Transverse colon (tissue), 4 donors: ENCODE measurements at regions not wholly inside any gene's neighbourhood (a gene's known extent, or its start where the extent isn't known, plus 50 kb on each side); places are given as distances from the start of the nearest gene placed in this dataset.

Experiments used
- DNase-seq: peaks from one replicate; pipeline ENCODE4 v3.0.0-alpha.2; 2019
- H3K27ac ChIP-seq, 4 donors: fragments of 200-600 bp; sonication (generic); 2 replicates each; pipeline ENCODE4 v1.5.1; 2016 to 2018; ENCODE audit warnings: inconsistent platforms in 4 of 4
- H3K27me3 ChIP-seq: fragments of 200-600 bp; sonication (generic); 2 replicates; pipeline ENCODE4 v1.5.1; 2017; ENCODE audit warnings: inconsistent platforms
- H3K36me3 ChIP-seq, 4 donors: fragments of 200-600 bp; sonication (generic); 2 replicates each; pipeline ENCODE4 v1.5.1; 2017 to 2019; ENCODE audit warnings: inconsistent platforms in 4 of 4
- H3K4me1 ChIP-seq, 4 donors: fragments of 200-600 bp; sonication (generic); 2 replicates each; pipeline ENCODE4 v1.5.1; 2017 to 2020; ENCODE audit warnings: inconsistent platforms in 4 of 4
- H3K4me3 ChIP-seq, 4 donors: fragments of 200-600 bp; sonication (generic); 1 replicate in 1 of 4; 2 replicates in 3 of 4; pipeline versions ENCODE4 v1.5.1 to v1.6.1; 2017 to 2019; ENCODE audit warnings: inconsistent platforms in 4 of 4
- H3K9me3 ChIP-seq, 2 donors: fragments of 200-600 bp; sonication (generic); 2 replicates each; pipeline ENCODE4 v1.5.1; 2017 to 2019; ENCODE audit warnings: inconsistent platforms in 2 of 2
- CTCF ChIP-seq, 5 experiments: fragments of 200-600 bp in 3 of 5; fragments of 450-650 bp in 2 of 5; sonication (generic) in 3 of 5; IDR thresholded peaks; 1 replicate in 2 of 5; 2 replicates in 3 of 5; pipeline ENCODE4 v1.5.1; 2016 to 2017; ENCODE audit warnings: antibody characterized with exemption in 5 of 5, inconsistent platforms in 3 of 5, mild to moderate bottlenecking in 2 of 5, moderate library complexity in 1 of 5
- EP300 ChIP-seq: sonication (generic); formaldehyde crosslinking; IDR thresholded peaks from one replicate; pipeline ENCODE4 v1.6.1; 2017; ENCODE audit warnings: antibody characterized with exemption, low read depth
- POLR2A ChIP-seq: fragments of 450-650 bp; IDR thresholded peaks from one replicate; pipeline ENCODE4 v1.6.1; 2016; ENCODE audit warnings: antibody characterized with exemption, mild to moderate bottlenecking, moderate library complexity
- POLR2AphosphoS5 ChIP-seq, 3 donors: sonication (generic); formaldehyde crosslinking; IDR thresholded peaks; one replicate each; pipeline ENCODE4 v1.6.1; 2016; ENCODE audit warnings: antibody characterized with exemption in 3 of 3
- WGBS, 2 donors: methylation state at CpG; one replicate each; pipeline ENCODE4 v1.1.5; 2018; ENCODE audit warnings: low coverage in 1 of 2; 5-methylcytosine and 5-hydroxymethylcytosine counted together
- in situ Hi-C, 4 donors: fragments of 200-750 bp; cut with MboI; loops; one replicate each; pipeline versions ENCODE4 v1.15.0 to v1.15.1; 2017; ENCODE audit warnings: low sequenced_read_pairs in 3 of 4, low pct_ligation_motif_present in 1 of 4, low pct_unique_long_range_greater_than_20kb in 1 of 4
- intact Hi-C: fragments of 100-400 bp; cut with DNase I; formaldehyde crosslinking; loops from one replicate; pipeline ENCODE4 v1.15.1; 2023; ENCODE audit warnings: low total_unique reads

- Histone ChIP-seq H3K36me3 (no peaks in the 10 kb centered on the region), H3K27me3 (no peaks in the 10 kb centered on the region), H3K27ac (no peak overlapping the region), H3K4me1 (no peaks in the 10 kb centered on the region), H3K9me3 (no peaks in the 10 kb centered on the region), H3K4me3 (no peak overlapping the region)
- in situ Hi-C loops (loop anchor here in 1 of 4 donors (25.0 kb wide), 1 partner anchor 194 kb away; the partner anchor contains the start of gene FOXF1), intact Hi-C loops (no loop called here)
- no peak for DNase-seq
- no peak for TF ChIP-seq POLR2A
- no peak for TF ChIP-seq CTCF (IDR thresholded peaks at IDR 0.05)
- TF ChIP-seq EP300 = no peak
- no peak for TF ChIP-seq POLR2AphosphoS5 (IDR thresholded peaks at IDR 0.05)
- WGBS, 2 donors = 56 to 59% methylated on average over 11 to 13 of the region's 13 CpGs
Measured at GRCh38 chr16:86317813-86318650, 192.3 kb upstream of the FOXF1 start.

DNA sequence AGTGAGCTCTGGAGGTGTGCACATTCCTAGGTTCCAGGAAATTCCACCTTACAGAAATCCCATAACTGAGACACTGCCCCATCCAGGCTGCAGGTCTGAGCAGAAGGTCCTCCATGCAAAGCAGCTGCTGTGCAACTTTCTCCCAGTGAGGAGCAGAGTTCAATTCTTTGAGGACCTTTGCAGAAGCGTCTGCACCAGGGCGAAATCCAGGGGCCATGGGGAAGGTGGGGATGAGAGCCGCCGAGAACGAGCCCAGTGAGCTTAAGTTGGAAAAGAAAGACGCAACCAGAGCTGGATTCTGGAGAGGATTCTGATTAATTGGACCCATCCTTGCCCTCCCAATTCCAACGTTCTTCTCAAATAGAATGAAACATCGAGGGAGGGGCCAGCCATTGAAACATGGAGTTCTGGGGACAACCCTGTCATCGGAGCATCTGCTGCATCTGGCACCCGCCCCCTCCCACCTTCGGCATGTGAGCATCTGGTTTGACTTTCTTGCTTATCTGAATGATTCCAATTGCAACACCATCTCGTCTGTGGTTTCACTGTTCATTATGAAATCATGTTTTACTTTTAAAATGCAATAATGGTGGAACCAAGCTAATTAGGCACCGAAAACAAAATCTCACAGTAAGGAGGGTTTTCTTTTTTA, 190.6 kb upstream of the FOXF1 start:
- DNase-seq = no peak
- TF ChIP-seq CTCF (IDR thresholded peaks at IDR 0.05) (no peak), EP300 (no peak), POLR2AphosphoS5 (IDR thresholded peaks at IDR 0.05) (no peak), POLR2A (no peak)
- Histone ChIP-seq H3K36me3 (no peaks in the 10 kb centered on the region), H3K27me3 (no peaks in the 10 kb centered on the region), H3K9me3 (no peaks in the 10 kb centered on the region), H3K4me1 (no peaks in the 10 kb centered on the region), H3K4me3 (no peak overlapping the region), H3K27ac (no peak overlapping the region)
- intact Hi-C loops (no loop called here), in situ Hi-C loops (loop anchor here in 1 of 4 donors (25.0 kb wide), 1 partner anchor 193 kb away; the partner anchor contains the start of gene FOXF1)
- WGBS, 2 donors = 65 to 72% methylated on average over 2 to 13 of the region's 13 CpGs

DNA sequence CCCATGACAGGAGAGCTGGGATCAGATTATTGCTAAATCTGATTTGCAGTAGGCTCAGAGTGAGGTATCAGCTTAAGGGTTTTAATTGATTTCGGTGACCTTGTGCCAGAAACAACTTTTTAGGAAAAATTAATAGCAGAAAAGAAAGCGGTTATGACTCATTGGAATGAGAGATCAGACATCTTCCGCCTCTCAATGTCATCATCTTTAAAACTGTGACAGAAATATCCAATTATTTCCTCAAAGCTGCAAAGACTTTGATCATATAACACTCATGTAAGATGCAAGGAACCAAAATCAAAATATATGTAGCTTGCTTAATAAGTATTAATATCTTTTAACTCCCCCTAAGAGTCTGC, 190.1 kb upstream of the FOXF1 start:
- no peaks in the 10 kb centered on the region for H3K27me3 ChIP-seq
- no peak overlapping the region for H3K27ac ChIP-seq
- no peaks in the 10 kb centered on the region for H3K9me3 ChIP-seq
- H3K4me1 ChIP-seq = no peaks in the 10 kb centered on the region
- WGBS, 2 donors = 81 to 100% methylated on average over 3 of the region's 3 CpGs
- in situ Hi-C loops (loop anchor here in 1 of 4 donors (25.0 kb wide), 1 partner anchor 192 kb away; the partner anchor contains the start of gene FOXF1), intact Hi-C loops (no loop called here)
- no peak for DNase-seq
- TF ChIP-seq EP300 (no peak), POLR2A (no peak), POLR2AphosphoS5 (IDR thresholded peaks at IDR 0.05) (no peak), CTCF (IDR thresholded peaks at IDR 0.05) (no peak)
- H3K36me3 ChIP-seq = no peaks in the 10 kb centered on the region
- no peak overlapping the region for H3K4me3 ChIP-seq

- H3K4me3 ChIP-seq = no peak overlapping the region
- TF ChIP-seq POLR2A = no peak
- TF ChIP-seq EP300 = no peak
- in situ Hi-C loops (loop anchor here in 1 of 4 donors (25.0 kb wide), 1 partner anchor 191 kb away; the partner anchor contains the start of gene FOXF1), intact Hi-C loops (no loop called here)
- no peaks in the 10 kb centered on the region for H3K27me3 ChIP-seq
- H3K27ac ChIP-seq = no peak overlapping the region
- H3K4me1 ChIP-seq = no peaks in the 10 kb centered on the region
- DNase-seq = no peak
- no peaks in the 10 kb centered on the region for H3K9me3 ChIP-seq
- no peaks in the 10 kb centered on the region for H3K36me3 ChIP-seq
- WGBS, 2 donors = 63 to 69% methylated on average over 7 to 9 of the region's 9 CpGs
Measured at GRCh38 chr16:86321491-86321890, 188.8 kb upstream of the FOXF1 start.
